22Rv1 (cell line): ENCODE measurements at regions not wholly inside any gene's neighbourhood (a gene's known extent, or its start where the extent isn't known, plus 50 kb on each side); places are given as distances from the start of the nearest gene placed in this dataset.

Source experiments
- ZFX ChIP-seq: fragments of 450-650 bp; IDR thresholded peaks from 2 replicates; pipeline ENCODE4 v1.6.1; 2017; ENCODE audit warnings: antibody characterized with exemption, borderline replicate concordance
- TF ChIP-seq, protein P1 (sequence below): fragments of 450-650 bp; IDR thresholded peaks from 2 replicates; pipeline ENCODE4 v1.5.1; 2017; ENCODE audit warnings: mild to moderate bottlenecking

- TF ChIP-seq, protein P1, sequence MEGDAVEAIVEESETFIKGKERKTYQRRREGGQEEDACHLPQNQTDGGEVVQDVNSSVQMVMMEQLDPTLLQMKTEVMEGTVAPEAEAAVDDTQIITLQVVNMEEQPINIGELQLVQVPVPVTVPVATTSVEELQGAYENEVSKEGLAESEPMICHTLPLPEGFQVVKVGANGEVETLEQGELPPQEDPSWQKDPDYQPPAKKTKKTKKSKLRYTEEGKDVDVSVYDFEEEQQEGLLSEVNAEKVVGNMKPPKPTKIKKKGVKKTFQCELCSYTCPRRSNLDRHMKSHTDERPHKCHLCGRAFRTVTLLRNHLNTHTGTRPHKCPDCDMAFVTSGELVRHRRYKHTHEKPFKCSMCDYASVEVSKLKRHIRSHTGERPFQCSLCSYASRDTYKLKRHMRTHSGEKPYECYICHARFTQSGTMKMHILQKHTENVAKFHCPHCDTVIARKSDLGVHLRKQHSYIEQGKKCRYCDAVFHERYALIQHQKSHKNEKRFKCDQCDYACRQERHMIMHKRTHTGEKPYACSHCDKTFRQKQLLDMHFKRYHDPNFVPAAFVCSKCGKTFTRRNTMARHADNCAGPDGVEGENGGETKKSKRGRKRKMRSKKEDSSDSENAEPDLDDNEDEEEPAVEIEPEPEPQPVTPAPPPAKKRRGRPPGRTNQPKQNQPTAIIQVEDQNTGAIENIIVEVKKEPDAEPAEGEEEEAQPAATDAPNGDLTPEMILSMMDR: no peak
- no peak for TF ChIP-seq ZFX
Observed at GRCh38 chr3:153319705-153320554, 157.9 kb downstream of the RAP2B start.
